ENCODE measurements at regions not wholly inside any gene's neighbourhood (a gene's known extent, or its start where the extent isn't known, plus 50 kb on each side); places are given as distances from the start of the nearest gene placed in this dataset.
"Not testable (repeated sequence)": the region's sequence is repeated elsewhere in the genome, so short reads cannot be mapped to it uniquely, and the experiment has no call there.

- ATAC-seq: no peak
- no peak for DNase-seq
- intact Hi-C loops (cut with DNase I): no loop called here
These were observed 72.2 kb downstream of the RIN2 start for GRCh38 chr20:19830211-19830785.

- no peak for ATAC-seq
- intact Hi-C loops (cut with DNase I): no loop called here
- no peak for DNase-seq
These were observed 74.8 kb downstream of the RIN2 start for GRCh38 chr20:19832875-19833274.

- DNase-seq: no peak
- no peak for ATAC-seq
- intact Hi-C loops (cut with DNase I): no loop called here
These were observed 75.3 kb downstream of the RIN2 start for GRCh38 chr20:19833395-19833794.

- ATAC-seq: no peak
These were observed 76.2 kb downstream of the RIN2 start for GRCh38 chr20:19834287-19834686.

GRCh38 chr20:19834783-19835182 lies 76.7 kb downstream of the RIN2 start:
- ATAC-seq: no peak
- DNase-seq: no peak
- intact Hi-C loops (cut with DNase I): no loop called here

More at GRCh38 chr20:19834287-19834686, 76.2 kb downstream of the RIN2 start:
- no peak for DNase-seq
- intact Hi-C loops (cut with DNase I): no loop called here

GRCh38 chr20:19835533-19836222 lies 77.6 kb downstream of the RIN2 start:
- intact Hi-C loops (cut with DNase I): no loop called here
- ATAC-seq: peak; percentile 90 to 95
- DNase-seq: no peak

- intact Hi-C loops (cut with DNase I): no loop called here
- no peak for ATAC-seq
These were observed 80.4 kb downstream of the RIN2 start for GRCh38 chr20:19838468-19838867.

GRCh38 chr20:19839053-19839452 lies 81.0 kb downstream of the RIN2 start:
- intact Hi-C loops (cut with DNase I): no loop called here
- ATAC-seq (no peak), DNase-seq (no peak)

More at GRCh38 chr20:19838468-19838867, 80.4 kb downstream of the RIN2 start:
- DNase-seq: no peak

GRCh38 chr20:19840111-19840710 lies 82.2 kb downstream of the RIN2 start:
- ATAC-seq (no peak), DNase-seq (no peak)
- intact Hi-C loops (cut with DNase I): no loop called here

GRCh38 chr20:19841740-19842139 lies 83.7 kb downstream of the RIN2 start:
- no peak for DNase-seq
- no peak for ATAC-seq
- intact Hi-C loops (cut with DNase I): no loop called here

- intact Hi-C loops (cut with DNase I); ATAC-seq; DNase-seq: not testable (repeated sequence)
These were observed 86.8 kb downstream of the RIN2 start for GRCh38 chr20:19844850-19845249.

GRCh38 chr20:19847383-19847782 lies 89.3 kb downstream of the RIN2 start:
- no peak for ATAC-seq
- DNase-seq: no peak
- intact Hi-C loops (cut with DNase I): no loop called here

GRCh38 chr20:19849341-19850197 lies 91.5 kb downstream of the RIN2 start:
- ATAC-seq (peak; percentile 66 to 73), DNase-seq (peak; percentile 45)
- intact Hi-C loops (cut with DNase I): no loop called here

GRCh38 chr20:19850198-19850533 lies 92.1 kb downstream of the RIN2 start:
- ATAC-seq: peak; percentile 64 to 79
- intact Hi-C loops (cut with DNase I): no loop called here
- DNase-seq: no peak

- DNase-seq (no peak), ATAC-seq (peak in 1 of 2 donors; percentile 19)
- intact Hi-C loops (cut with DNase I): no loop called here
These were observed 93.8 kb downstream of the RIN2 start for GRCh38 chr20:19851861-19852260.

GRCh38 chr20:19855416-19855815 lies 97.4 kb downstream of the RIN2 start:
- intact Hi-C loops (cut with DNase I): no loop called here
- ATAC-seq (no peak), DNase-seq (no peak)

- ATAC-seq (peak in 1 of 2 donors; percentile 54), DNase-seq (no peak)
- intact Hi-C loops (cut with DNase I): no loop called here
These were observed 100.7 kb downstream of the RIN2 start for GRCh38 chr20:19858466-19859371.

- DNase-seq (no peak), ATAC-seq (no peak)
- intact Hi-C loops (cut with DNase I): no loop called here
These were observed 101.4 kb downstream of the RIN2 start for GRCh38 chr20:19859444-19859843.

GRCh38 chr20:19860737-19861136 lies 102.7 kb downstream of the RIN2 start:
- no peak for ATAC-seq
- intact Hi-C loops (cut with DNase I): no loop called here
- no peak for DNase-seq

All from left cardiac atrium (tissue), 4 donors.